ENCODE measurements at regions not wholly inside any gene's neighbourhood (a gene's known extent, or its start where the extent isn't known, plus 50 kb on each side); places are given as distances from the start of the nearest gene placed in this dataset.

GRCh38 chr14:56878766-56879165 lies 68.5 kb upstream of the OTX2 start:
- TF ChIP-seq CTCF (IDR thresholded peaks at IDR 0.05) (no peak), POLR2A (IDR thresholded peaks at IDR 0.05) (no peak)
- Histone ChIP-seq H3K27ac (no peak overlapping the region), H3K4me1 (no peaks in the 10 kb centered on the region), H3K9me3 (no peaks in the 10 kb centered on the region), H3K27me3 (no peaks in the 10 kb centered on the region), H3K36me3 (no peaks in the 10 kb centered on the region), H3K4me3 (no peak overlapping the region)
- no peak for DNase-seq

- Histone ChIP-seq H3K9me3 (no peaks in the 10 kb centered on the region), H3K36me3 (no peaks in the 10 kb centered on the region), H3K27me3 (no peaks in the 10 kb centered on the region), H3K4me3 (no peak overlapping the region), H3K27ac (no peak overlapping the region), H3K4me1 (no peaks in the 10 kb centered on the region)
- TF ChIP-seq POLR2A (IDR thresholded peaks at IDR 0.05), result no peak
- no peak for TF ChIP-seq CTCF (IDR thresholded peaks at IDR 0.05)
- DNase-seq, result no peak
Observed at GRCh38 chr14:56875104-56875675, 64.9 kb upstream of the OTX2 start.

- Histone ChIP-seq H3K9me3 (no peaks in the 10 kb centered on the region), H3K36me3 (no peaks in the 10 kb centered on the region), H3K27me3 (no peaks in the 10 kb centered on the region), H3K4me1 (no peaks in the 10 kb centered on the region), H3K27ac (no peak overlapping the region), H3K4me3 (no peak overlapping the region)
- peak in 2 of 3 donors; percentile 53 to 55 for DNase-seq
- TF ChIP-seq POLR2A (IDR thresholded peaks at IDR 0.05) (no peak), CTCF (IDR thresholded peaks at IDR 0.05) (peak in 4 of 6 experiments; percentile 17 to 50 (median 47))
Observed at GRCh38 chr14:56874375-56874774, 64.1 kb upstream of the OTX2 start.

DNA sequence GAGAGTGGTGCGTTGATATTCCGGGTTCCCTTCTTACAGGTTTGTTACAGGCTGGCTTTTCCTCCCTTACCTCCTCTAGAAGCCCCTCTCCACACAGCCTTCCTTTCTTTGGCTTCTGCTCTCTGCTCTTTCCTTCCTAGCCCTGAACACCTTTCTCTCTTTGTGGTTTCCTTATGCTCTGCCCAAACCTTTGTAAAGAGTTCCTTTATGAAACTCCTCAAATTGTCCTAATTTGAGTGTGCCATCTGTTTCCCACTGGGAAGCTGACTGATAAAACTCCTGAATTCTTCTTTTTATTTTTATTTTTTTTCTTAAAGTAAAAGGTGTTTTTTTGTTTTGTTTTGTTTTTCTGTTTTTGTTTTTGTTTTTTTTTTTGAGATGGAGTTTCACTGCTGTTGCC lies 60.1 kb upstream of the OTX2 start:
- Histone ChIP-seq H3K4me3 (no peak overlapping the region), H3K27me3 (no peaks in the 10 kb centered on the region), H3K9me3 (no peaks in the 10 kb centered on the region), H3K4me1 (no peaks in the 10 kb centered on the region), H3K36me3 (no peaks in the 10 kb centered on the region), H3K27ac (no peak overlapping the region)
- no peak for DNase-seq
- no peak for TF ChIP-seq POLR2A (IDR thresholded peaks at IDR 0.05)
- no peak for TF ChIP-seq CTCF (IDR thresholded peaks at IDR 0.05)

- DNase-seq, result no peak
- Histone ChIP-seq H3K4me1 (no peaks in the 10 kb centered on the region), H3K4me3 (no peak overlapping the region), H3K36me3 (no peaks in the 10 kb centered on the region), H3K27ac (no peak overlapping the region), H3K27me3 (no peaks in the 10 kb centered on the region), H3K9me3 (no peaks in the 10 kb centered on the region)
- TF ChIP-seq CTCF (IDR thresholded peaks at IDR 0.05) (no peak), POLR2A (IDR thresholded peaks at IDR 0.05) (no peak)
Observed at GRCh38 chr14:56868660-56869059, 58.4 kb upstream of the OTX2 start.

DNA sequence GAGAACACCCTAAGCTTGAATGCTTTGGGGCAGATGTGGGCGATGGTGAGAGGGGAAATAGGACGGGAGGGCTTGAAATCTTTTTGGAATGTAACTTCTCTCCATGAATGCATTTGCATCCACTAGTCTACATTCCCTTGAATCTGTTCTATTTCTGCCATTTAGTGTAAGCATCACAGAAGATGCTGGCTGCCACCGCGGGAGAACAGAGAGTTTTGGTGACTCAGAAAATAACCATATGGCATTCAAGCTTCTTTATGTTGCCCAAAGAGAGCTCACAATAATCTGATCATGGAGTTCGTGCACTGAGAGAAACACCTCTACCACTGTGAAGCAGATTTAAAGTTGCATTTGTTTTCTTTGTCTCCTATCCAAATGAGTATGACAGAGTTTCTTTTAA lies 52.6 kb upstream of the OTX2 start:
- TF ChIP-seq CTCF (IDR thresholded peaks at IDR 0.05), result no peak
- no peak for TF ChIP-seq POLR2A (IDR thresholded peaks at IDR 0.05)
- Histone ChIP-seq H3K27me3 (no peaks in the 10 kb centered on the region), H3K27ac (no peak overlapping the region), H3K36me3 (no peaks in the 10 kb centered on the region), H3K4me1 (no peaks in the 10 kb centered on the region), H3K4me3 (no peak overlapping the region), H3K9me3 (no peaks in the 10 kb centered on the region)
- no peak for DNase-seq

Data from Peyer's patch (tissue), 4 donors.